IPS-20b (cell line): ENCODE measurements at regions not wholly inside any gene's neighbourhood (a gene's known extent, or its start where the extent isn't known, plus 50 kb on each side); places are given as distances from the start of the nearest gene placed in this dataset.

Experiments
- H3K27ac ChIP-seq: one replicate; pipeline ENCODE4 v1.5.1; 2013; ENCODE audit warnings: low read length
- H3K27me3 ChIP-seq: 2 replicates; pipeline ENCODE4 v1.6.1; 2013; ENCODE audit warnings: mild to moderate bottlenecking, low read length, inconsistent platforms; ENCODE audit not compliant: insufficient read depth
- H3K36me3 ChIP-seq: 2 replicates; pipeline ENCODE4 v1.6.1; 2013; ENCODE audit warnings: low read depth, mild to moderate bottlenecking, inconsistent platforms, low read length, moderate library complexity; ENCODE audit not compliant: insufficient read depth
- H3K4me1 ChIP-seq: 2 replicates; pipeline ENCODE4 v1.6.1; 2013; ENCODE audit warnings: mild to moderate bottlenecking, control low read depth, inconsistent platforms, low read length, moderate library complexity; ENCODE audit not compliant: insufficient read depth
- H3K4me3 ChIP-seq: 2 replicates; pipeline ENCODE4 v1.5.1; 2013; ENCODE audit warnings: mild to moderate bottlenecking, low read length, inconsistent platforms
- H3K9ac ChIP-seq: 2 replicates; pipeline ENCODE4 v1.6.1; 2013; ENCODE audit warnings: low read depth, mild to moderate bottlenecking, inconsistent platforms, low read length, moderate library complexity
- H3K9me3 ChIP-seq: 2 replicates; pipeline ENCODE4 v1.6.1; 2013; ENCODE audit warnings: mild to moderate bottlenecking, low read depth, low read length, inconsistent platforms; ENCODE audit not compliant: insufficient read depth

DNA sequence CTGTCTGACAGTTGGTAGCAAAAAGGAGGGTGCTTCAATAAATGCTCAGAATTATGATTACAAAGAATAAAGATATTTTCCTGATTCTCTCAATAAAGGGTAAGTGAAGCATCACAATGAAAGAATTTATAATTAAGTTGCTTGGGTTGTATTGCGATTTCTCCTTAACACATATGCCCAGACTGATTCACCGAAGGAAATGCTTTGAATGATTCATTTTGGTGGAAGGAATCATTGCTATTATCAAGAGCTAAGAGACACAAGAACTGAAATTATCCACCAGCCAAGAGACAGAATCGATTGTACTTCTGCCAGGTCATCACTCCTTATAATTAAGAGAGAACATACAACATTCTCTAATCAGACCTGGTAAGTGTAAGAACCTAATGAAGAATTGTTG lies 301.4 kb downstream of the NR4A2 start:
- Histone ChIP-seq H3K27me3 (no peaks in the 10 kb centered on the region), H3K36me3 (no peaks in the 10 kb centered on the region), H3K4me3 (no peak overlapping the region), H3K9me3 (no peaks in the 10 kb centered on the region), H3K4me1 (no peaks in the 10 kb centered on the region), H3K9ac (no peak overlapping the region), H3K27ac (no peak overlapping the region)

DNA sequence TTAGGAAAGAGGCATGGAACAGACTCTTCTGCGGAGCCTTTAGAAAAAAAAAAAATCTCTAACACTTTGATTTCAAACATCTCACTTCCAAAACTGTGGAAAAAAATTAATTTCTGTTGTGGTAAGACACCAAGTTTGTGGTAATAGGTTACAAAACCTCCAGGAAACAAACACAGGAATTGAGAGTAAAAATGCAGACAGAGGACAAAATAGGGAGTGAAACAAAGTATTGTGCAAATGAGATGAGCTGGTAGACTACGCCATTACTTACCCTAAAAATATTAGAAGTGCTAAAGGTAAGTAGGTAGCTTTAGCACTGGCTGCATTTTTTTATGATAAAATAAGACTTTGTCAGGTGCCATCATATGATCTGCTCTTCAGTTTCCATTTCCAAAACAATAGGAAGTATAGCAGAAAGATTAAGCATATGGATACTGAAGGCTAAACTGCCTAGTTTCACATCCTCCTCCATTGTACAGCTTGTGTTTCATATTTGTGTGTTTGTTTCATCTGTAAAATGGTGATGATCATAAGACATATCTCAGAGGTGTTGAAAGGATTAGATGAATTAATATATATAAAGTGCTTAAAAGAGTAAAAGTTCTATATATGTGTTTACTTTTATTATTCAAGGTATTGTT lies 309.2 kb downstream of the NR4A2 start:
- Histone ChIP-seq H3K4me3 (no peak overlapping the region), H3K4me1 (peaks cover 8% of the 10 kb centered on the region), H3K9me3 (no peaks in the 10 kb centered on the region), H3K27ac (no peak overlapping the region), H3K9ac (no peak overlapping the region), H3K27me3 (no peaks in the 10 kb centered on the region), H3K36me3 (no peaks in the 10 kb centered on the region)

DNA sequence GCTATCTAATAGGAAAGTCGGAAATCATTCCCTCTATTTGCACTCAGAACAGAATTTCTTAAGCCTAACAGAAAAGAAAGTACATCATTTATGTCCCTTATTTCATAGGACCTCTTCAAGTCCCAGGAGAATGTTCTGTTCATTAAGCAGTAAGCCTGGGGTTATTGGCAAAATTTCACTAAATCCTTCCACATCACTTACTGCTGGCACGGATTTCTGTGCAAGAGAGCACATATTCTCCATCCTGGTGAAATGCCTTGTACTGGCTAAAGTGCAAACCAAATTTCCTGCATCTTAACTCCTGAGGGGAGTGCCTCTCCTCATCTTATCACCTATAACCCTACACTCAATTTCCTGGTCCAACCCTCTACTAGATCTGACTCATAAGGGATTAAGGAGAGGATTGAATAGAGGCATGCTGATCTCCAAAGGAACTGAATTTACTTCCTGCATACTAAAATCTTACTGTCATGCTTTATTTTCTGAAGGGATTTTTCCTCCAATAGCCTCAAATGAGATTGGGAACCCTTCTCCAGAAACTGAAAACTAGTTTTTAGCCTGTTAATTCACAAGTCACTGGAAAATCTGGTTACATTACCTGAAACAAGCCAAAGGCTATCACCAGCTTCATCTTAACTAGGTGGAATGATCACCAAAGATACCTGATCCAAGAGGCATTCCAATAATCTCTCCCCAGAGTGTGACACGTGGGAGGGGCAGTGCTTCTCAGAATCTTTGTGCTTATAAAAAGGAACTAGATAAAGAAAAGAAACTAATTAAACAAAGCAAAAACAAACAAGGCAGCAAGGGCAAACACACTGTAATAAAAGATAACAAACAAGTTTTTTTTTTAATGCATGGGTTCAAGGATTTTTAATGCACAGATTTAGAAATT lies 311.1 kb downstream of the NR4A2 start:
- H3K4me3 ChIP-seq, result no peak overlapping the region
- no peaks in the 10 kb centered on the region for H3K9me3 ChIP-seq
- peaks cover 8% of the 10 kb centered on the region for H3K4me1 ChIP-seq
- H3K36me3 ChIP-seq, result no peaks in the 10 kb centered on the region
- no peak overlapping the region for H3K9ac ChIP-seq
- no peaks in the 10 kb centered on the region for H3K27me3 ChIP-seq
- no peak overlapping the region for H3K27ac ChIP-seq

DNA sequence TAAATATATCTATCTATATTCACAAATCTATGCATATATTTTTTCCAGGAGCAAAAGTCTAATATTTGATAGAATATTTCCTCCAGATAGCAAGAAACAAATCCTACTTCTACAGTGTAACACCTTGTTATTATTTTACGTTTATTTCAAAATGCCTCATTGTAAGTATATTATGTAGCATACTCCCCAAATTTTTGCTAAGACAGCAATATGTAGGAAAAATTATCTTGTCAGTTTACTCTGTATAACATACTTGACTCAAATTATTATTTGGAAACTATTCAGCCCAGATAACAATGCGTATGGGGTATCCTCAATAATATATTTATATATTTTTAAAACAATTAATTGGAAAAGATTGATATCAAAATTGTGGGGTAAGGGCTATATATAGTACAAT lies 313.2 kb downstream of the NR4A2 start:
- H3K4me1 ChIP-seq, result peaks cover 8% of the 10 kb centered on the region
- no peaks in the 10 kb centered on the region for H3K36me3 ChIP-seq
- no peak overlapping the region for H3K9ac ChIP-seq
- H3K9me3 ChIP-seq, result no peaks in the 10 kb centered on the region
- no peak overlapping the region for H3K27ac ChIP-seq
- no peak overlapping the region for H3K4me3 ChIP-seq
- no peaks in the 10 kb centered on the region for H3K27me3 ChIP-seq

DNA sequence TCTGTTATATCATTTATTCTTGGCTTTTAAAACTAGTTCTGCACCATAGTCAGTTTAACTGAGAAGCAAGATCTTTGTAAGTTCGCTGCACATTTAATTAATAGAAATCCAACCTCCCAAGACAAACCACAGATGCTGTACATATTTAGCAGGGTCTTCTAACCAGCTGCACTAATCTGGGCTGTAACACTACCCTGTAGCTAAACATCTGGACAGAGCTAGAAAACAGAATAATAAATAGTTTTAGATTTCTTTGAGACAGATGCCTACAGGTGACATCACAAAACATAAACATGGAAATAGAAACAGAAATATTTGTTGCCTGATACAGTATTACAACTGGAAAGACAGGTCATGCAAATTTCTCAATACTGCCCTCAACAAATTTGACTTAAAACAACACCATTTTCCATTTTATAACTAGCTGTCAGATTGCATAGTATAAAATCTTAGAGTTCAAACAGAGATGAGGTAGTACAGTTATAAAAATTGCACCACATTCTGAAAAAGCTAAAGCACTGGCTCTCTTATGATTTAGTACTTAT lies 315.1 kb downstream of the NR4A2 start:
- peaks cover 8% of the 10 kb centered on the region for H3K4me1 ChIP-seq
- H3K27ac ChIP-seq, result no peak overlapping the region
- no peak overlapping the region for H3K4me3 ChIP-seq
- no peaks in the 10 kb centered on the region for H3K9me3 ChIP-seq
- H3K27me3 ChIP-seq, result no peaks in the 10 kb centered on the region
- H3K9ac ChIP-seq, result no peak overlapping the region
- H3K36me3 ChIP-seq, result no peaks in the 10 kb centered on the region

DNA sequence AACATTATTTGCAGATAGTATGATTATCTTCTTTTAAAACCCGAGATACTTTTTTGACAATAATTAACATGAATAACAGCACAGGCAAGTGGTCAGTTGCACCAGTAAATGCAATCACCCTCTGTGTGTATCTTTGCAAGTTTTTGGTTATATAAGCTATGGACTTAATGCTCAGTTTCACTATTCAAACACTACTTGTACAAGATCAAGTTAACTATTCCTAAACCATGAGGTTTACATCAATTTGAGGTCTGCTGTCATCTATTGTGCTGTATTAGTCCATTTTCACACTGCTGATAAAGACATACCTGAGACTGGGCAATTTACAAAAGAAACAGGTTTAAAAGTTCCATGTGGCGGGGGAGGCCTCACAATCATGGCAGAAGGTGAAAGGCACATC lies 323.2 kb downstream of the NR4A2 start:
- Histone ChIP-seq H3K27ac (no peak overlapping the region), H3K9ac (no peak overlapping the region), H3K9me3 (no peaks in the 10 kb centered on the region), H3K36me3 (no peaks in the 10 kb centered on the region), H3K4me3 (no peak overlapping the region), H3K27me3 (no peaks in the 10 kb centered on the region), H3K4me1 (no peaks in the 10 kb centered on the region; the same call in 1 of the 2 replicates)

DNA sequence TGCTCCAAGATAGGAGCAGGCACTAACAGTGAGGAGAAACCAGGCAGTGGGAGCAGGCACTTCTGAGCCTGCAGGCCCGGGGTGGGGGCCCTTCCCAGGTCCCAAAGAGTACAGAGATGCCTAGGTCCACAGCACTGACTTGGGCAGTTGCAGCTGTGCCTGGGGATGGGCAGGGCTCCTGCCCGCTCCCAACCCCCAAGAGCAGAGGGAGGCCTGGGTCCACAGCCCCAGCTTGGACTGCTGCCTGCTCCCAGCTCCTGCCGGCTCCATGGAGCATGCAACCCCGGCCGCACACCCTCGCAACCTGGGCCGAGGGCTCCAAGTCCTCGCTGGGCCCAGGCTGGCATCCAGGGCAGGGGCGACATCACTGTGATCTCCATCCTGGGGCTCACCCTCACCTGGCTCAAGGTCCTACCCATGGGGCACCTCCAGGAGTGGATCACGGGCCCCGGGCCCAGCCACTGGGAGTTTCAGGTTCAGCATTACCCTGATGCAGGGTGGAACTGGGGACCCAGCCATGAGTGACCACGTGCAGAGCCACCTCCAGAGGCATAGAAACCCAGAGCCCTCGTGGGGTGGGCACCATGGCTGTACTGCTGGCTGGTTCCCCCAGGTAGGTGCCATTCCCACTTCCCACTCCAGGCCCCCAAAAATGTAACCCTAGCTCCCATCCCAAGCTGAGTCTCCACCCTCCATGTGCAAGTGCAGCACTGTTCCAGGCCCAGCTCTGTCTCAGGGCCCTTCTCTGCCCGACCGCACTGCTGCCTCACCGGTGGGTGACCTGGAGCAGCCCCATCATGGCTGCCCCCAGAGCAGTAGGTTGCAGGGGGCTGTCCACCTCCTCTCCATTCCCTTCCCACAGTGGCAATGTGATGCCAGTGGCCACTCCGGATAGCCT lies 325.6 kb downstream of the NR4A2 start:
- H3K27me3 ChIP-seq, result no peaks in the 10 kb centered on the region
- no peak overlapping the region for H3K4me3 ChIP-seq
- H3K4me1 ChIP-seq, result no peaks in the 10 kb centered on the region; the same call in 1 of the 2 replicates
- H3K9ac ChIP-seq, result no peak overlapping the region
- H3K27ac ChIP-seq, result no peak overlapping the region
- no peaks in the 10 kb centered on the region for H3K36me3 ChIP-seq
- no peaks in the 10 kb centered on the region for H3K9me3 ChIP-seq

DNA sequence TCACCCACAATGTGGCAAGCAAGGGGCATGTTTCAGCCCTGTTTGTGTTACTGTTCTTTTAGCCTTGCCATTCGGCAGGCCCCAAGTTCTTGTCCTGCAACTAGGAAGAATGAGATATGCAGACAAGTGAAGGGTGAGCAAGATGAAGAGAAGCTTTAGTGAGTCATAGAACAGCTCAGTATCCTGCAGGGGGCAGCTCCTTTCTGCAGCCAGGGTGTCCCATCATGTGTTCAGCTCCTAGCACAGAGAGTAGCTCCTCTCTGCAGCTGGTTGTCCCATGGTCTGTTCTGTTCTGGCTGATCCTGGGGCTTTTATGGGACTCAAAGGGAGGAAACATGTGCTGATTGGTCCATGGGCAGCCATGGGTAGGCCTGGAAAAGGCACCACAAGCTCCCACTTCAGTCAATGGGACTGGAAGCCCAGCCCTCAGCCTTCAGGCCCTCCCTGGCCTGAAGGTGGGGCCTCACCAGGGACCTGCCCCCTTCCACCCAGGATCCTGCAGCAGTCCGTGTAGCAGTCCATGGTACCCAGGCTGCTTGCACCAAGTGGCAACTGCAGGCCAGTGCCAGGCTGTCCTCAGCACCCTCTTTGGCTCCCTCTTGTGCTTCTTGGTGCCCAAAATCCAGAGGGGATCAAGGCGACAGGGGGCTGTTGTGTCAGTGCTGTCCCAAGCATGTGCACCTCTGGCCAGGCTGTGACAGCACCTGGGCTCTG lies 326.4 kb downstream of the NR4A2 start:
- Histone ChIP-seq H3K9ac (no peak overlapping the region), H3K9me3 (no peaks in the 10 kb centered on the region), H3K4me1 (no peaks in the 10 kb centered on the region; the same call in 1 of the 2 replicates), H3K27me3 (no peaks in the 10 kb centered on the region), H3K27ac (no peak overlapping the region), H3K36me3 (no peaks in the 10 kb centered on the region), H3K4me3 (no peak overlapping the region)

DNA sequence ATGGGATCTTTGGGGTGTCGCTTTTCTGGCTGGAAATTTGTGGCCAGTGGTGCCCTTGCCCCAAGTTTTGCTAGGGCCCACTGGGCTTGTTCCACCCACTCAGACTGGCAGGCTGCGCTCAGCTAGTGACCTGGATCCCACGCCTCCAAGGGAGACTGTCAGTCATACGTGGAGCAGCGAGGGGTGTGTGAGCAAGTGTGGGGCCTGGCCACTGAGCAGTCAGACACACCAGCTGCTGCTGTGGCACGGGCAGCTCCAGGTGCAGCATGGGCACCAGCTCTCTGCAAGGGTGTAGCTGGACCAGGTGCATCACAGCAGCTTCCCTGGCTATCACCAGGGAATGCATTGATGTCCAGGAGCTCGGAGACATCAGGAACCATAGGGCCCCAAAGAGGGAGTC lies 327.0 kb downstream of the NR4A2 start:
- Histone ChIP-seq H3K36me3 (no peaks in the 10 kb centered on the region), H3K9ac (no peak overlapping the region), H3K27me3 (no peaks in the 10 kb centered on the region), H3K27ac (no peak overlapping the region), H3K4me3 (no peak overlapping the region), H3K9me3 (no peaks in the 10 kb centered on the region), H3K4me1 (no peaks in the 10 kb centered on the region; the same call in 1 of the 2 replicates)

DNA sequence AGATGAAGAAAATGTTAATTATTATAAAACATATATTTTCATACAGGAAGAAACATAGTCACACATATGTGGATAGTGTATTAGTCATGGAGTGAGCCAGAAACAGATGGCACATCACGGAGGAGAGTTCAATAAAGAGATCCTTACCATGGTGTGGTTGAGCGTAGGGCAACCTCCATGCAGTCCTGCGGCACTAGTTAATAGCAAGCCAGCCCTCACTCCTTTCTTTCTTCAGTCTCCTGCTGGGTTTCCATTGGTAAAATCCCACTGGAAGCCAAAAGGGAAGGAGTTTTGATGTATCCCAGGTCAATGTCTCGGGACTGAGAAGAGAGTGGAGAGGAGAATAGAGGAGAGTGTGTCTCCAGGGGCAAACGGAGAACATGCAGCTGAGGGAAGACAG lies 328.1 kb downstream of the NR4A2 start:
- Histone ChIP-seq H3K4me1 (no peaks in the 10 kb centered on the region; the same call in 1 of the 2 replicates), H3K36me3 (no peaks in the 10 kb centered on the region), H3K27me3 (no peaks in the 10 kb centered on the region), H3K9me3 (no peaks in the 10 kb centered on the region), H3K9ac (no peak overlapping the region), H3K4me3 (no peak overlapping the region), H3K27ac (no peak overlapping the region)

DNA sequence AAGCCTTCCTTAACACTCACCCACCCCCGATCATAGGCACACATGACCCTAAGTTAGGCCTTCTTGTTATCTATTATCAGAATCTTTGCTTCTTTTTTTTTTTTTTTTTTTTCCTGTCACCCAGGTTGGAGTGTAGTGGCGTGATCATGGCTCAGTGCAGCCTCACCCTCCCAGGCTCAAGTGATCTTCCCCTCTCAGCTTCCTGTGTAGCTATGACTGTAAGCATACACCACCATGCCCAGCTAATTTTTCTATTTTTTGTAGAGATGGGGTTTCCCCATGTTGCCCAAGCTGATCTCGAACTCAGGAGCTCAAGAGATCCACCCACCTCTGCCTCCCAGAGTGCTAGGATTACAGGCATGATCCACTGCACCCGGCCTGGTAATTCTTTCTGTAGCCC lies 328.7 kb downstream of the NR4A2 start:
- no peak overlapping the region for H3K4me3 ChIP-seq
- H3K27ac ChIP-seq, result no peak overlapping the region
- H3K9me3 ChIP-seq, result no peaks in the 10 kb centered on the region
- H3K27me3 ChIP-seq, result no peaks in the 10 kb centered on the region
- no peaks in the 10 kb centered on the region; the same call in 1 of the 2 replicates for H3K4me1 ChIP-seq
- H3K36me3 ChIP-seq, result no peaks in the 10 kb centered on the region
- H3K9ac ChIP-seq, result no peak overlapping the region
